Endodermal cell (in vitro differentiated cells): ENCODE measurements at regions not wholly inside any gene's neighbourhood (a gene's known extent, or its start where the extent isn't known, plus 50 kb on each side); places are given as distances from the start of the nearest gene placed in this dataset.

Experiments used
- DNase-seq: peaks from one replicate; pipeline ENCODE4 v3.0.0-alpha.2; 2017
- H3K27ac ChIP-seq: 2 replicates; pipeline ENCODE4 v1.5.1; 2013; ENCODE audit warnings: mild to moderate bottlenecking, low read depth, low read length, moderate library complexity
- H3K27me3 ChIP-seq: 2 replicates; pipeline ENCODE4 v1.6.1; 2013; ENCODE audit warnings: mild to moderate bottlenecking, low read length, moderate library complexity; ENCODE audit not compliant: insufficient read depth, control insufficient read depth, poor library complexity, severe bottlenecking
- H3K36me3 ChIP-seq: 2 replicates; pipeline ENCODE4 v1.7.0; 2013; ENCODE audit warnings: mild to moderate bottlenecking, low read length, moderate library complexity; ENCODE audit not compliant: control insufficient read depth, insufficient read depth
- H3K4me1 ChIP-seq: one replicate; pipeline ENCODE4 v1.7.0; 2013; ENCODE audit warnings: low read length; ENCODE audit not compliant: control insufficient read depth, insufficient read depth
- H3K4me3 ChIP-seq: 2 replicates; pipeline ENCODE4 v1.5.1; 2013; ENCODE audit warnings: mild to moderate bottlenecking, low read length, moderate library complexity
- H3K9ac ChIP-seq: 2 replicates; pipeline ENCODE4 v1.6.1; 2013; ENCODE audit warnings: mild to moderate bottlenecking, low read length, moderate library complexity; ENCODE audit not compliant: poor library complexity, severe bottlenecking; ENCODE audit errors: extremely low read depth
- H3K9me3 ChIP-seq: 2 replicates; pipeline ENCODE4 v1.6.1; 2013; ENCODE audit warnings: mild to moderate bottlenecking, low read length, moderate library complexity; ENCODE audit not compliant: control insufficient read depth
- H3K27ac Mint-ChIP-seq: 2 replicates; pipeline ENCODE4 v1.8.0; 2020; ENCODE audit warnings: mixed read lengths
- H3K27me3 Mint-ChIP-seq: 2 replicates; pipeline ENCODE4 v1.8.0; 2021; ENCODE audit warnings: mild to moderate bottlenecking, mixed read lengths; ENCODE audit not compliant: insufficient read depth
- H3K36me3 Mint-ChIP-seq: 2 replicates; pipeline ENCODE4 v1.8.0; 2020; ENCODE audit warnings: low read depth, mixed read lengths
- H3K4me1 Mint-ChIP-seq: 2 replicates; pipeline ENCODE4 v1.8.0; 2020; ENCODE audit warnings: mixed read lengths
- H3K4me3 Mint-ChIP-seq: 2 replicates; pipeline ENCODE4 v1.8.0; 2020; ENCODE audit warnings: mild to moderate bottlenecking, moderate library complexity, mixed read lengths
- H3K9me3 Mint-ChIP-seq: 2 replicates; pipeline ENCODE4 v1.8.0; 2020; ENCODE audit warnings: mild to moderate bottlenecking, mixed read lengths
- WGBS, 2 experiments: methylation state at CpG; one replicate each; pipeline versions ENCODE4 v1.1.5 to v1.1.7; 2013; ENCODE audit warnings: missing lambda C conversion rate in 2 of 2, mixed read lengths in 1 of 2; ENCODE audit not compliant: insufficient coverage in 1 of 2, insufficient read length in 1 of 2; 5-methylcytosine and 5-hydroxymethylcytosine counted together
- TF ChIP-seq, protein P1 (sequence below): fragments of 200-600 bp; sonication (generic); conservative IDR thresholded peaks from 2 replicates; pipeline ENCODE4 v1.5.0; 2021; ENCODE audit warnings: antibody characterized with exemption, mild to moderate bottlenecking

DNA sequence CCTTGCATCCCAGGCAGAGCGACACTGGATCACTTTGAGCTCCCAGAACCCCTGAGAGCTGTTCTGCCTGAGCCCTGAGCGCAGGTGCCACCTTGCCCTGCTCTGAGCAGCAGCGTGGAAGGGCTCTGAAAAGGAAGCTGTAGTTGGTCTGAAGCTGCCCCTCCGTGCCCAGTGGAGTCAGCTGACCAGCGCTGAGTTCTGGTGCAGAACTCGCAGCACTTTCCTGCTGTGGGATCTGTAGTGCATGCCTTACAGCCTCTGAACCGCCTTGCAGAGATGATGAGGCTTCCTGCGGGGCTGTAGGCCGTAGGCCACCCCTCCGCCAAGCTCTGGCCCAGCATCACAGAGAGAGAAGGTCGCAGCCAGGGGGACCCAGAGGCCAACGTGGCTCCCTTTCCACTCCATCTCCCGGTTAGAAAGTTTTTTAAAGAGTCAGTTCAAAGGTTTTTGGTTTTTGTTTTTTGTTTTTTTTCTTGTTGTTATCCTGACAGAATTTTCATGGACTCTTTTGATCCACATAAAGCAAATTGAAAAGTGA is 158.3 kb upstream of the CST7 start:
- Histone ChIP-seq H3K4me1 (no peaks in the 10 kb centered on the region), H3K27me3 (no peaks in the 10 kb centered on the region), H3K9me3 (no peaks in the 10 kb centered on the region), H3K27ac (peak overlapping the region; percentile 32), H3K36me3 (no peaks in the 10 kb centered on the region), H3K9ac (no peak overlapping the region), H3K4me3 (no peak overlapping the region)
- TF ChIP-seq, protein P1, sequence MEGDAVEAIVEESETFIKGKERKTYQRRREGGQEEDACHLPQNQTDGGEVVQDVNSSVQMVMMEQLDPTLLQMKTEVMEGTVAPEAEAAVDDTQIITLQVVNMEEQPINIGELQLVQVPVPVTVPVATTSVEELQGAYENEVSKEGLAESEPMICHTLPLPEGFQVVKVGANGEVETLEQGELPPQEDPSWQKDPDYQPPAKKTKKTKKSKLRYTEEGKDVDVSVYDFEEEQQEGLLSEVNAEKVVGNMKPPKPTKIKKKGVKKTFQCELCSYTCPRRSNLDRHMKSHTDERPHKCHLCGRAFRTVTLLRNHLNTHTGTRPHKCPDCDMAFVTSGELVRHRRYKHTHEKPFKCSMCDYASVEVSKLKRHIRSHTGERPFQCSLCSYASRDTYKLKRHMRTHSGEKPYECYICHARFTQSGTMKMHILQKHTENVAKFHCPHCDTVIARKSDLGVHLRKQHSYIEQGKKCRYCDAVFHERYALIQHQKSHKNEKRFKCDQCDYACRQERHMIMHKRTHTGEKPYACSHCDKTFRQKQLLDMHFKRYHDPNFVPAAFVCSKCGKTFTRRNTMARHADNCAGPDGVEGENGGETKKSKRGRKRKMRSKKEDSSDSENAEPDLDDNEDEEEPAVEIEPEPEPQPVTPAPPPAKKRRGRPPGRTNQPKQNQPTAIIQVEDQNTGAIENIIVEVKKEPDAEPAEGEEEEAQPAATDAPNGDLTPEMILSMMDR = peak; percentile 66
- Mint-ChIP-seq H3K27ac (no peak overlapping the region), H3K36me3 (no peaks in the 10 kb centered on the region), H3K9me3 (no peaks in the 10 kb centered on the region), H3K4me1 (no peaks in the 10 kb centered on the region), H3K27me3 (peaks cover 2% of the 10 kb centered on the region), H3K4me3 (no peak overlapping the region)
- 86 to 89% methylated on average over 11 to 13 of the region's 13 CpGs for WGBS, 2 experiments
- DNase-seq = no peak

DNA sequence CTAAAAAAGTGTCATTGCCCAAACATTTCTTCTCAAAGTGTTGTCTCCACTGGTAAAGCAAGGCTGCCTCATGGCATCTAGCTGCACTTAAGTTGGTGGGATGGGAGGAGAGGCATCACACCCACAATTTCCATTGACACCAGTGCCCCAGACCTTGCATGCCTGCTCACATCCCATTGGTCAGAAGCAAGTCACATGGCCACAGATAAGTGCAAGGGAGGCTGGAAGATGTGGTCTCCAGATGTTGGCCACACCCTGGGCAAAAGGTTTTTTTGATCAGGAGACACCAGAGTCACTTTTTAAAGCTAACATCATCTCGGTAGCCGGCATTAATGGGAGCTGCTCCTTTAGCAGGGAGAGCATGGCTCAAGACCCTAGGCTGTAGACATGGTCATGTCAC is 157.1 kb upstream of the CST7 start:
- 97 to 100% methylated on average over 1 to 2 of the region's 2 CpGs for WGBS, 2 experiments
- no peak overlapping the region for H3K4me3 Mint-ChIP-seq

DNA sequence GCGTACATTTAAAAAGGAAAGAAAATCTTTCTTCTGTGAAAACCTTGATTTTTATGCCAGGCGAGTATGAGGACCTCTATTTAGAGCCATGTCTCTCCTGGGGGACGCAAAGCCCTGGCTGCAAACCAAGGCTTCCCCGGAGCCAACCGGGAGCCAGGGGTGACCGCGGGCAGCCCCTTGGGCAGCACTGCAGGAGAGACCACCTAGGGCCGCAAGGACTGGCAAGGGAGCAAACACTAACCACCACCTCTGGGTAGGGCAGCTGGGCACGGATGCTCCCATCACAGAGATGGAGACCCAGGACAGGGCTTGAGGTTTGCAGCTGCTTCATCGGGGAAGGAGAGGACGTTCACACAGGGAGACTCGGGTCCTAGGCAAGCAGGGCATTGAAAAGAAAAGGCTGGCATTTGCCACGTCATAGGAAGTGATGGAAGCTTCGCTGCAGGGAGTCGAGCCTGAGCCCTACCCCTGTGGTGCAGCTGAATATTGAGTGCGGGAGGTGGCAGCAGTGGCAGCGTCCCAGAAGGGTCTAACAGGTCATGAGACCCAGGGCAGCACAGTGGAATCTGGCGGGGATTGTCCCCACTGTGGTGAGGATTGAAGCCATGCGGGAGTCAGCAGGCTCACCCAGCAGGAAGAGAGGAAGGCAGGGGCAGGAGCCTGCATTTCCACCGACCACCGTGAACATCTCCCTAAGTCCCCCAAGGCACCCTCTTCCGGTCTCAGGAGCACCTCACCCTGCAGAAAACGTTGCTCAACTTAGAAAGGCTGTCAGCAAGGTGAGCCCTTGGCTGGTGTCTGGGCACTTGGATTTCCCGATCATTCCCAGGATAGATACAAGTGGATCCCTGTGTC is 156.2 kb upstream of the CST7 start:
- no peaks in the 10 kb centered on the region for H3K4me1 Mint-ChIP-seq
- TF ChIP-seq, protein P1 = no peak
- H3K27ac ChIP-seq = no peak overlapping the region
- no peaks in the 10 kb centered on the region for H3K36me3 ChIP-seq
- no peak overlapping the region for H3K4me3 Mint-ChIP-seq
- peaks cover 2% of the 10 kb centered on the region for H3K27me3 Mint-ChIP-seq
- H3K9me3 Mint-ChIP-seq = no peaks in the 10 kb centered on the region
- DNase-seq = no peak
- no peaks in the 10 kb centered on the region for H3K27me3 ChIP-seq
- H3K9ac ChIP-seq = no peak overlapping the region
- H3K4me1 ChIP-seq = no peaks in the 10 kb centered on the region
- WGBS, 2 experiments = 89 to 91% methylated on average over 12 to 24 of the region's 24 CpGs
- H3K4me3 ChIP-seq = no peak overlapping the region
- no peaks in the 10 kb centered on the region for H3K36me3 Mint-ChIP-seq
- H3K9me3 ChIP-seq = no peaks in the 10 kb centered on the region
- no peak overlapping the region for H3K27ac Mint-ChIP-seq

More for the DNA sequence above, 157.1 kb upstream of the CST7 start:
- Histone ChIP-seq H3K27ac (no peak overlapping the region), H3K36me3 (no peaks in the 10 kb centered on the region), H3K27me3 (no peaks in the 10 kb centered on the region), H3K9me3 (no peaks in the 10 kb centered on the region), H3K4me1 (no peaks in the 10 kb centered on the region), H3K9ac (no peak overlapping the region), H3K4me3 (no peak overlapping the region)
- H3K27me3 Mint-ChIP-seq = peaks cover 2% of the 10 kb centered on the region
- H3K9me3 Mint-ChIP-seq = no peaks in the 10 kb centered on the region
- H3K36me3 Mint-ChIP-seq = no peaks in the 10 kb centered on the region
- no peaks in the 10 kb centered on the region for H3K4me1 Mint-ChIP-seq
- no peak for DNase-seq
- TF ChIP-seq, protein P1 = no peak
- no peak overlapping the region for H3K27ac Mint-ChIP-seq
